GM23338 (cell line): ENCODE measurements at regions not wholly inside any gene's neighbourhood (a gene's known extent, or its start where the extent isn't known, plus 50 kb on each side); places are given as distances from the start of the nearest gene placed in this dataset.

Source experiments
- ATAC-seq: fragments of 200-7000 bp; cut with Tn5 transposase; 3 replicates; pipeline ENCODE4 v1.9.1; 2020
- DNase-seq: peaks from one replicate; pipeline ENCODE4 v3.0.0-alpha.2; 2015; ENCODE audit warnings: low spot score
- H2AFZ ChIP-seq: fragments of 200-600 bp; sonication (generic); 2 replicates; pipeline ENCODE4 v1.8.0; 2016; ENCODE audit warnings: antibody characterized with exemption, mild to moderate bottlenecking, moderate library complexity
- H3F3A ChIP-seq: fragments of 200-600 bp; sonication (generic); replicated peaks from 2 replicates; pipeline ENCODE4 v1.8.0; 2017; ENCODE audit warnings: antibody characterized with exemption, mixed run types, low read depth
- H3K27ac ChIP-seq: fragments of 200-600 bp; sonication (generic); 2 replicates; pipeline ENCODE4 v1.6.1; 2016; ENCODE audit warnings: low read depth
- H3K27me3 ChIP-seq: fragments of 200-600 bp; sonication (generic); 2 replicates; pipeline ENCODE4 v1.8.0; 2016; ENCODE audit warnings: mild to moderate bottlenecking, mixed run types, moderate library complexity; ENCODE audit not compliant: insufficient read depth
- H3K36me3 ChIP-seq: fragments of 200-600 bp; sonication (generic); 2 replicates; pipeline ENCODE4 v1.8.0; 2016; ENCODE audit warnings: mild to moderate bottlenecking; ENCODE audit not compliant: insufficient read depth
- H3K4me1 ChIP-seq: fragments of 200-600 bp; sonication (generic); 2 replicates; pipeline ENCODE4 v1.8.0; 2016; ENCODE audit warnings: mild to moderate bottlenecking, moderate library complexity; ENCODE audit not compliant: insufficient read depth
- H3K4me2 ChIP-seq: fragments of 200-600 bp; sonication (generic); 2 replicates; pipeline ENCODE4 v1.7.1; 2017; ENCODE audit warnings: mixed run types
- H3K4me3 ChIP-seq: fragments of 200-600 bp; sonication (generic); 2 replicates; pipeline ENCODE4 v1.6.1; 2016; ENCODE audit warnings: mixed run types
- H3K79me2 ChIP-seq: fragments of 200-600 bp; sonication (generic); replicated peaks from 2 replicates; pipeline ENCODE4 v1.8.0; 2017; ENCODE audit warnings: mild to moderate bottlenecking; ENCODE audit not compliant: insufficient read depth
- H3K9me2 ChIP-seq: fragments of 200-600 bp; sonication (generic); 2 replicates; pipeline ENCODE4 v1.8.0; 2017; ENCODE audit not compliant: insufficient read depth
- H4K20me1 ChIP-seq: fragments of 200-600 bp; sonication (generic); replicated peaks from 2 replicates; pipeline ENCODE4 v1.8.0; 2017; ENCODE audit warnings: mild to moderate bottlenecking; ENCODE audit not compliant: insufficient read depth
- H3K27ac Mint-ChIP-seq: 2 replicates; pipeline ENCODE4 v1.8.0; 2020; ENCODE audit warnings: inconsistent platforms, mild to moderate bottlenecking, moderate library complexity, mixed read lengths
- H3K27me3 Mint-ChIP-seq: 3 replicates; pipeline ENCODE4 v1.8.0; 2022; ENCODE audit warnings: low read depth, mild to moderate bottlenecking, moderate library complexity, mixed read lengths, inconsistent platforms; ENCODE audit not compliant: insufficient read depth, poor library complexity
- H3K36me3 Mint-ChIP-seq: 3 replicates; pipeline ENCODE4 v1.8.0; 2021; ENCODE audit warnings: low read depth, mild to moderate bottlenecking, inconsistent platforms, moderate library complexity, mixed read lengths
- H3K4me1 Mint-ChIP-seq: 3 replicates; pipeline ENCODE4 v1.8.0; 2020; ENCODE audit warnings: mild to moderate bottlenecking, inconsistent platforms, mixed read lengths
- H3K4me3 Mint-ChIP-seq: 3 replicates; pipeline ENCODE4 v1.8.0; 2021; ENCODE audit warnings: moderate library complexity, mild to moderate bottlenecking, inconsistent platforms, mixed read lengths
- H3K9me3 Mint-ChIP-seq: 3 replicates; pipeline ENCODE4 v1.8.0; 2020; ENCODE audit warnings: moderate library complexity, mild to moderate bottlenecking, inconsistent platforms, mixed read lengths
- CTCF ChIP-seq, 2 experiments: fragments of 200-600 bp in 1 of 2; sonication (generic) in 1 of 2; conservative IDR thresholded peaks; 2 replicates each; pipeline versions ENCODE4 v1.5.1 to v1.6.1; 2016 to 2017; ENCODE audit warnings: antibody characterized with exemption in 2 of 2, low read depth in 2 of 2, mild to moderate bottlenecking in 2 of 2, moderate library complexity in 1 of 2
- EZH2 ChIP-seq: fragments of 200-600 bp; sonication (generic); IDR thresholded peaks from one replicate; pipeline ENCODE4 v1.8.0; 2017; ENCODE audit warnings: antibody characterized with exemption, mild to moderate bottlenecking, low read depth; ENCODE audit not compliant: unreplicated experiment
- JUNB ChIP-seq: IDR thresholded peaks from one replicate; pipeline ENCODE4 v1.6.1; 2016; ENCODE audit warnings: antibody characterized with exemption; ENCODE audit not compliant: unreplicated experiment
- REST ChIP-seq: IDR thresholded peaks from one replicate; pipeline ENCODE4 v1.6.1; 2018; ENCODE audit warnings: antibody characterized with exemption; ENCODE audit not compliant: unreplicated experiment

GRCh38 chr12:124461241-124461673, 106.2 kb downstream of the NCOR2 start (continued):
- TF ChIP-seq CTCF (conservative IDR thresholded peaks at IDR 0.05; ENCODE audit: low read depth in 2 of 2): no peak
- TF ChIP-seq EZH2: no peak
- no peak for TF ChIP-seq JUNB
- no peak for TF ChIP-seq REST

- no peak overlapping the region for H3K4me2 ChIP-seq
- Mint-ChIP-seq H3K27me3 (peaks cover 24% of the 10 kb centered on the region), H3K9me3 (peaks cover 7% of the 10 kb centered on the region; the same call in 2 of the 3 replicates), H3K36me3 (peaks cover 52% of the 10 kb centered on the region), H3K27ac (no peak overlapping the region), H3K4me3 (no peak overlapping the region), H3K4me1 (peaks cover 12% of the 10 kb centered on the region)
- H3K36me3 ChIP-seq: peaks cover 4% of the 10 kb centered on the region
- peaks cover 5% of the 10 kb centered on the region; the same call in 1 of the 2 replicates for H3K4me1 ChIP-seq
- H2AFZ ChIP-seq: no peak overlapping the region
- H4K20me1 ChIP-seq: peaks cover 13% of the 10 kb centered on the region
- DNase-seq (no peak), ATAC-seq (no peak)
- no peaks in the 10 kb centered on the region for H3F3A ChIP-seq
- H3K79me2 ChIP-seq: peaks cover 12% of the 10 kb centered on the region
- TF ChIP-seq CTCF (conservative IDR thresholded peaks at IDR 0.05; ENCODE audit: low read depth in 2 of 2): no peak
- no peak overlapping the region for H3K27ac ChIP-seq
- H3K27me3 ChIP-seq: no peaks in the 10 kb centered on the region
- H3K9me2 ChIP-seq: no peaks in the 10 kb centered on the region
- no peak overlapping the region for H3K4me3 ChIP-seq
These were observed 106.6 kb downstream of the NCOR2 start for GRCh38 chr12:124460771-124461170.
